HG03432 (cell line): ENCODE measurements at regions not wholly inside any gene's neighbourhood (a gene's known extent, or its start where the extent isn't known, plus 50 kb on each side); places are given as distances from the start of the nearest gene placed in this dataset.
"Not testable (repeated sequence)": the region's sequence is repeated elsewhere in the genome, so short reads cannot be mapped to it uniquely, and the experiment has no call there.

ENCODE experiments used
- ATAC-seq: cut with Tn5 transposase; IDR thresholded peaks from one replicate; pipeline ENCODE4 v1.9.1; 2021; ENCODE audit warnings: mild to moderate bottlenecking, moderate library complexity; ENCODE audit not compliant: unreplicated experiment

DNA sequence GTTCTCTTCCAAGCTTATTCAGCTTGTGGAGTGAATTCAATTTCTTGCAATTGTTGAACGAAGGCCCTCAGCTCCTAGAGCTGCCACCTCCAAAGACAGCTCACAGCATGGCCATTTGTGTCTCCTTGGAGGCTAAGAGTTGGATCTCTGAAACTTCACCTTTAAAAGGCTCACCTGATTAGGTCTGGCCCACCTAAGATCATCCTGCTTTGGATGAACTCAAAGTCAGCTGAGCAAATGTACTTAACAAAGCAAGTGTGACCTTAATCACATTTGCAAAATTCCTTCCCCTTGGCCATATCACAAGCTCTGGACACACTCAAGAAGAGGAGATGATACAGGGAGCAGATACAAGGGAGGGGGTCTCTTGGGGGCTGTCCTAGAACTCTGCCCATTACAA is 67.8 kb upstream of the EEF2KMT start:
- ATAC-seq, result not testable (repeated sequence)

DNA sequence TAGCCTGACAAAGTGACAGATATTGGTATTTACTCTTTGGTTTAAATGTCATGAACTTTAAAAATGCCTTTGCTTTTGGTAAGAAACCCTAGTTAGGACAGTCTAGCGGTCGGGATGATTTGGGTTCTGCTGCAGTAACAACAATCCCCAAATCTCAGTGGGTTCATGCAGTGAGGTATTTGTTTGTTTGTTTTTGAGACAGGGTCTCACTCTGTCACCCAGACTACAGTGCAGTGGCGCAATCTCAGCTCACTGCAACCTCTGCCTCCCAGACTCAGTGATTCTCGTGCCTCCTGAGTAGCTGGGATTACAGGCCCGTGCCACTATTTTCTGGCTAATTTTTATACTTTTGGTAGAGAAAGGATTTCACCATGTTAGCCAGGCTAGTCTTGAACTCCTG is 65.2 kb upstream of the EEF2KMT start:
- not testable (repeated sequence) for ATAC-seq

DNA sequence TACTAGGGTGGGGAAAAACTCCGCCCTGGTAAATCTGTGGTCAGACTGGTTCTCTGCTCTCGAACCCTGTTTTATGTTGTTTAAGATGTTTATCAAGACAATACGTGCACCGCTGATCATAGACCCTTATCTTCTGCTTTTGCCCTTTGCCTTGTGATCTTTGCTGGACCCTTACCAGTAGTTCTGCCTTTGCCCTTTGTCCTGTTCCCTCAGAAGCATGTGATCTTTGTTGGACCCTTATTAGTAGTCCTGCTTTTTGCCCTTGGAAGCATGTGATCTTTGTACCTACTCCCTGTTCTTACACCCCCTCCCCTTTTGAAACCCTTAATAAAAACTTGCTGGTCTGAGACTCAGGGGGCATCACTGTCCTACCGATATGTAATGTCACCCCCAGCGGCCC is 64.3 kb upstream of the EEF2KMT start:
- ATAC-seq, result not testable (repeated sequence)

DNA sequence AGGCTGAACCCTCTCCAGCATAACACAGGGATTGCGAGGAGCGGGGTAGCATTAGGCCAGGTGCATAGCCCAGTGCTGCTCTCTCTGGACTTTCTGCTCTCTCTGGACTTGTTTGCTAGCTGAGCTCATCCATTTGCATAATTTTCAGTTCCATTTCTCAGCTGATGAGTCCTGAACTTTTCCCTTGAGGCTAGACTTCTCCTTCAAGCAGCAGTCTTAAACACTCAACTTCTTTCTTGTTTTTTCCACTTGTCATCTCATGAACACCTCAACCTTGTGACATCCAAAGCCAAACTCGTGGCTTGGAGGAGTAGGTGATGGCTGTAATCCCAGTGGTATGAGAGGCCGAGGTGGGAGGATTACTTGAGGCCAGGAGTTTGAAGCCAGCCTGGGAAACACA is 62.4 kb upstream of the EEF2KMT start:
- not testable (repeated sequence) for ATAC-seq

DNA sequence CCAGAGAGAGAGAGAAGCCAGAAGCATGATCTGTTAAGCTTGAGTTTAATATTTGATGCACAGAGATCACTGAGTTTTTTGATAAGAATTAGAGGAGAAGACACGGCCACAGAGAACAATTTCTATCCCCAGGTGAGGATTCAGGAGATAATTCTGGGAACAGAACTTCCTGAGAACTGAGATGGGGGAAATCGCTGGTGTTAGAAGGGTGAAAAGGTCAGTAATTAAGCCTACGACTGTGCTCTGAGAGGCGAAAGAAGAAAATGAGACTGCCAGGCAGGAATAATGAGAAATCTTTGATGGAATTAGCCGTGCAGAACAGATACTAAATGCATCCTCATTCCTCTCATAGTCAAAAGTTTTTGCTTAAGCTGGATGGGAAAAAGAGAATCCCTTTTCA is 61.9 kb upstream of the EEF2KMT start:
- not testable (repeated sequence) for ATAC-seq

DNA sequence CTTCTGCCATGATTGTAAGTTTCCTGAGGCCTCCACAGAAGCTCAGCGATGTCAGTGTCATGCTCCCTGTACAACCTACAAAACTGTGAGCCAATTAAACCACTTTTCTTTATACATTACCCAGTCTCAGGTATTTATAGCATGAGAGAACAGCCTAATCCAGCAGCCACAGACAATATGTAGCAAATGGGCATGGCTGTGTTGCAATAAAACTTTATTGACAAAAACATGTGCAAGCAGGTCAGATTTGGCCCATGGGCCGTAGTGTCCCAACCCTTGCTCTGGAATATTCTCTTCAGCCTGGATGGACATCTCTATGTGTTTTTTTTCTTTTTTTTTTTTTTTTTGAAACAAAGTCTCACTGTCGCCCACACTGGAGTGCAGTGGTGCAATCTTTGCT is 60.9 kb upstream of the EEF2KMT start:
- ATAC-seq, result no peak

DNA sequence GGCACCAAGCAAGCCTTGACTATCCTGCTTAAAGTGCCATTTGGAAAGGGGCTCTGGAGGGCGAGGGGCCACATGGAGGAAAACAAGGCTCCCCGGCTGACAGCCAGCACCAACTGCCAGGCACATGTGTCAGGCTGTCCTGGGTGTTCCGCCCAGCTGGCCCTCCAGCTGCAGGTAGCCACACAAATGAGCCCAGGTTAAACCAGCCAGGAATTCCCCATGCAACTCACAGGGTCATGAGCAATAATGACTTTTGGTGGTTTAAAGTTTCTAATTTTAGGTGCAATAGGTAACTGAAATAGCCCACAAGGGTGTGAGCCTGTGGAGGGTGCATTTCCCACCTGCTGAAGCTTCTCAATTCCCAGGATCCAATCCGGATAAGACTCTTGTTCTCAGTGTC is 58.9 kb upstream of the EEF2KMT start:
- ATAC-seq, result not testable (repeated sequence)

DNA sequence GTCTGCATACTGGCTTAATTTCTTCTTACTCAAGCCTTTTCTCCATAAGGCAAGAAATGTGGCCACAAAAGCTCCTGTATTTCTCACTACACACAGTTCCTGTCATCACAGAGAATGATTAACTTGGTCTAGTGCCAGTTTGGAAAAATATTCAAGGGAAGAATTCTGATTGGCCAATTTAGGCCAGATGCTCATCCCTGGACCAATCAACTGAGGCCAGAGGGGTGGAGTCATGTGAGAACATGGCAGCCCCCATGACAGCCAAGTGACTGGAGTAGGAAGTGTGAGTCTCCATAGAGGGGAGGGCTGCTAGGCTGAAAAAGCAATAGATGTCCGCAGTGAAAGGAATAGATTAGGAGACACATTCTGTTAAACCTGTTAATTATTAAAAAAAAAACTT is 56.4 kb upstream of the EEF2KMT start:
- ATAC-seq, result not testable (repeated sequence)

DNA sequence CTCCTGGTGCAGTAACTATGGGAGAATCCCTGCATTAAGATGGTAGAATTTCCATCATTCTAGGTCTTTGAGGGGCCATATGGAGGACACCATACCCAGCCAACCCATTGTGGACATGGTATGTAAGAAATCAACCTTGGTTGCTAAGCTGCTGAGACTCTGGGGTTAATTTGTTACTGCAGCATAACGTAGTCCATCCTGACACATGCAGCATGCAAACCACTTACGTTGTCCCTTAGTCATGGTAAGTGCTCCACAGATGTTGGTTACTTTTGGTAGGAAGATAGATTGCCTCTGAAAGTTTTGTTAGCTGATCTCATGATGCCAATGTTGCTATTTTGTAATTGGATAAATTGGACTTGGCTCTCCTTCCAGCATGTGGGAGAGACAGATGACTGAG is 53.8 kb upstream of the EEF2KMT start:
- ATAC-seq, result not testable (repeated sequence)
